HCT116 (cell line): ENCODE measurements at regions not wholly inside any gene's neighbourhood (a gene's known extent, or its start where the extent isn't known, plus 50 kb on each side); places are given as distances from the start of the nearest gene placed in this dataset.

Experiments used
- ATAC-seq: fragments of 200-7000 bp; cut with Tn5 transposase; 2 replicates; pipeline ENCODE4 v1.9.1; 2020; ENCODE audit warnings: mild to moderate bottlenecking, moderate library complexity
- BruUV-seq: library from RNA; stranded (reverse); fragments of 400-500 nt; replicated peaks from 2 replicates; lab custom pipeline; 2021; lab: Mats Ljungman, UMichigan
- CTCF ChIA-PET: fragments of 300-600 bp; sonication (Branson Sonifier 250); formaldehyde crosslinking; loops from one replicate; lab custom pipeline; 2021; ENCODE audit warnings: antibody characterized with exemption; lab: Charles Lee
- POLR2A ChIA-PET: fragments of 300-600, 350-600 bp; sonication (Branson Sonifier 250); formaldehyde crosslinking; loops from one replicate; lab custom pipeline; 2021; ENCODE audit warnings: antibody characterized with exemption; lab: Charles Lee
- RAD21 ChIA-PET, 2 experiments: fragments of 300-600 bp; sonication (Branson Sonifier 250); formaldehyde crosslinking; loops; one replicate each; lab custom pipeline; 2023; ENCODE audit warnings: low total read pairs in 2 of 2; ENCODE audit not compliant: uncharacterized antibody in 2 of 2, unreplicated experiment in 2 of 2, low non-redundant PET in 1 of 2; lab: Charles Lee
- DNase-seq: peaks from one replicate; pipeline ENCODE4 v3.0.0-alpha.2; 2010; ENCODE audit warnings: low read depth, low spot score
- H2AFZ ChIP-seq: fragments of 200-600 bp; shearing (Covaris generic), sonication (generic); 2 replicates; pipeline ENCODE4 v1.6.1; 2017; ENCODE audit warnings: low read depth, mixed run types, mixed read lengths, antibody characterized with exemption, low read length; ENCODE audit not compliant: poor library complexity, severe bottlenecking
- H3K27ac ChIP-seq: 2 replicates; pipeline ENCODE4 v1.5.1; 2012; ENCODE audit warnings: low read depth, low read length
- H3K27me3 ChIP-seq: fragments of 200-600 bp; sonication (generic); 2 replicates; pipeline ENCODE4 v1.6.1; 2016; ENCODE audit warnings: mixed run types, low read length, mixed read lengths; ENCODE audit not compliant: insufficient read depth
- H3K36me3 ChIP-seq, 2 experiments: fragments of 200-500 bp in 1 of 2; fragments of 200-600 bp in 1 of 2; sonication (Bioruptor generic) in 1 of 2; sonication (generic) in 1 of 2; 2 replicates each; pipeline versions ENCODE4 v1.5.1 to v1.6.1; 2014 to 2016; ENCODE audit warnings: low read length in 2 of 2, inconsistent platforms in 1 of 2, mixed read lengths in 1 of 2, mixed run types in 1 of 2; ENCODE audit not compliant: insufficient read depth in 2 of 2, control insufficient read depth in 1 of 2
- H3K4me1 ChIP-seq, 2 experiments: fragments of 200-600 bp in 1 of 2; sonication (generic) in 1 of 2; 2 replicates each; pipeline versions ENCODE4 v1.5.1 to v1.6.1; 2012 to 2017; ENCODE audit warnings: low read length in 2 of 2, inconsistent platforms in 1 of 2, mild to moderate bottlenecking in 1 of 2, mixed read lengths in 1 of 2, mixed run types in 1 of 2, moderate library complexity in 1 of 2; ENCODE audit not compliant: insufficient read depth in 2 of 2, control insufficient read depth in 1 of 2
- H3K4me2 ChIP-seq: fragments of 200-600 bp; sonication (generic); 2 replicates; pipeline ENCODE4 v1.6.1; 2017; ENCODE audit warnings: mixed run types, low read length, mixed read lengths
- H3K4me3 ChIP-seq, 2 experiments: fragments of 200-600 bp in 1 of 2; sonication (generic) in 1 of 2; replicated peaks in 1 of 2; 2 replicates each; pipeline ENCODE4 v1.5.1; 2011 to 2016; ENCODE audit warnings: low read length in 2 of 2, control low read depth in 1 of 2, low read depth in 1 of 2, mild to moderate bottlenecking in 1 of 2, mixed read lengths in 1 of 2, mixed run types in 1 of 2
- H3K79me2 ChIP-seq: fragments of 200-600 bp; sonication (generic); 2 replicates; pipeline ENCODE4 v1.6.1; 2017; ENCODE audit warnings: mild to moderate bottlenecking, mixed run types, low read length, moderate library complexity, mixed read lengths; ENCODE audit not compliant: insufficient read depth
- H3K9ac ChIP-seq: fragments of 200-600 bp; sonication (generic); 2 replicates; pipeline ENCODE4 v1.6.1; 2016; ENCODE audit warnings: low read length, mixed read lengths
- H3K9me2 ChIP-seq: fragments of 200-600 bp; sonication (generic), shearing (Covaris generic); 2 replicates; pipeline ENCODE4 v1.6.1; 2017; ENCODE audit warnings: mixed run types, mild to moderate bottlenecking, moderate library complexity; ENCODE audit not compliant: insufficient read depth
- H3K9me3 ChIP-seq, 2 experiments: fragments of 200-500 bp in 1 of 2; fragments of 200-600 bp in 1 of 2; sonication (Bioruptor generic) in 1 of 2; sonication (generic) in 1 of 2; 2 replicates each; pipeline ENCODE4 v1.6.1; 2014 to 2017; ENCODE audit warnings: low read length in 2 of 2, mixed read lengths in 2 of 2, inconsistent platforms in 1 of 2, low read depth in 1 of 2, mild to moderate bottlenecking in 1 of 2, mixed run types in 1 of 2, moderate library complexity in 1 of 2; ENCODE audit not compliant: control insufficient read depth in 1 of 2, insufficient read depth in 1 of 2
- H4K20me1 ChIP-seq: fragments of 200-600 bp; sonication (generic), shearing (Covaris generic); 2 replicates; pipeline ENCODE4 v1.6.1; 2017; ENCODE audit warnings: mixed run types, mild to moderate bottlenecking, moderate library complexity; ENCODE audit not compliant: insufficient read depth
- ELF1 ChIP-seq: IDR thresholded peaks from 2 replicates; pipeline ENCODE4 v1.6.1; 2012; ENCODE audit warnings: low read depth, borderline replicate concordance
- EZH2 ChIP-seq: fragments of 200-600 bp; sonication (generic); IDR thresholded peaks from 2 replicates; pipeline ENCODE4 v1.6.1; 2017; ENCODE audit warnings: antibody characterized with exemption, mixed run types
- FOSL1 ChIP-seq: IDR thresholded peaks from 2 replicates; pipeline ENCODE4 v1.6.1; 2012; ENCODE audit warnings: low read depth
- POLR2AphosphoS5 ChIP-seq: IDR thresholded peaks from 2 replicates; pipeline ENCODE4 v1.6.1; 2011; ENCODE audit warnings: mild to moderate bottlenecking, low read depth, low read length, moderate library complexity
- RAD21 ChIP-seq: IDR thresholded peaks from 2 replicates; pipeline ENCODE4 v1.6.1; 2012; ENCODE audit warnings: low read depth, mild to moderate bottlenecking
- SIN3A ChIP-seq: IDR thresholded peaks from 2 replicates; pipeline ENCODE4 v1.6.1; 2012; ENCODE audit warnings: low read depth
- SP1 ChIP-seq: IDR thresholded peaks from 2 replicates; pipeline ENCODE4 v1.6.1; 2012; ENCODE audit warnings: low read depth
- TCF7L2 ChIP-seq: IDR thresholded peaks from 2 replicates; pipeline ENCODE4 v1.7.0; 2011; ENCODE audit warnings: borderline replicate concordance, inconsistent platforms; ENCODE audit not compliant: insufficient read depth, insufficient read length; ENCODE audit errors: extremely low read depth
- YY1 ChIP-seq: IDR thresholded peaks from 2 replicates; pipeline ENCODE4 v1.6.1; 2011; ENCODE audit warnings: low read length, low read depth, moderate library complexity, mild to moderate bottlenecking; ENCODE audit not compliant: insufficient replicate concordance; ENCODE audit errors: extremely low read depth
- intact Hi-C: fragments of 100-400 bp; cut with micrococcal nuclease; formaldehyde crosslinking; loops from 2 replicates; pipeline ENCODE4 v1.10.0; 2022
- TF ChIP-seq, protein P1 (sequence below): IDR thresholded peaks from 2 replicates; pipeline ENCODE4 v1.6.1; 2012

DNA sequence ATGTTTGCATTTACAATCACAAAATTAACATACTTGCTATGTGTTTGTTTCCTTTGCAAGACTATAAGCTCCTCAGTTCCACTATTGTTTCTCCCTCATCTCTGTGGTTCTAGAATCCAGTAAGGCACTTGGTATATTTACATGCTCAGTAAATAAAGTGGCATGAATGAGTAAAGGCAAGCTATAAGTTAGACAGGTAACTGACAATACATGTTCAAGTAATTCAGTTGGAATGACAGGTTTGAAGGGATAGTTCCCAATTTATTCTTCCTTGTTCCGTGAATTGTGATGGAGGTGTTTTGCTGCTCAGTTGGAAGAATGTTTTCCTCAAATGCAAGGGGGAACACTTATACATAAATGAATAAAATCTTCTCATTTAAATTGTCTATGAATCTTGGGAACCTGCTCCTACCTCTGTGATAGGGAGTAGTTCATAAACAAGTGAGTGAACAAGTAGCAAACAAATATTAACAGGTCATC, 54.1 kb upstream of the DHX15 start (continued):
- TF ChIP-seq SP1 = no peak

DNA sequence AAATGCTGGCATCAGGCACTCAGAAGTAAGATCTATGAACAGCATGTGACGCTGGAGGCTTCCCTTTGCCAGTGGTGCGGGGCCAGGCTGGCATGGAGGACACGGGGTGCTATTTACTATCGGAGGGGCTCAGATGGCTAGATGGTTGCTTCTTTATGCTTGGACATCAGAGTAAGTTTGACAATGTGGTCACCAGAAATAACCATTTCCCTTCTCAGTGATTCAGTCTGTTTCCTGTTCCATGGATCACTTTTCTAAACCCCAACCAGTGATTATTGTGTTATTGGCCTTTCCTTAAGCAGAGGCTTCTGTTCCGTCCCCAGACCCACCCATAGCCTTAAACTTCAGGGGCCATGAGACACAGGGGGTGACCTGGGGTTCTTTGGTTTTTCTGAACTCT, 55.4 kb upstream of the DHX15 start:
- intact Hi-C loops = no loop called here
- ATAC-seq (no peak), DNase-seq (no peak)
- Histone ChIP-seq H3K79me2 (no peaks in the 10 kb centered on the region), H3K27ac (no peak overlapping the region), H3K27me3 (no peaks in the 10 kb centered on the region), H3K9me3 (no peaks in the 10 kb centered on the region), H3K4me2 (no peak overlapping the region), H2AFZ (no peak overlapping the region), H3K4me3 (no peak overlapping the region), H3K9ac (no peak overlapping the region), H3K4me1 (peaks cover 7 to 13% of the 10 kb centered on the region in 2 experiments; a peak in 3 of 4 replicates), H4K20me1 (no peaks in the 10 kb centered on the region), H3K9me2 (no peaks in the 10 kb centered on the region), H3K36me3 (no peaks in the 10 kb centered on the region)
- RAD21 ChIA-PET = no interaction called here
- BruUV-seq = no TSS peak
- TF ChIP-seq EZH2 (no peak), FOSL1 (no peak), SIN3A (no peak), POLR2AphosphoS5 (no peak)
- POLR2A ChIA-PET = no interaction called here
- CTCF ChIA-PET = no interaction called here

DNA sequence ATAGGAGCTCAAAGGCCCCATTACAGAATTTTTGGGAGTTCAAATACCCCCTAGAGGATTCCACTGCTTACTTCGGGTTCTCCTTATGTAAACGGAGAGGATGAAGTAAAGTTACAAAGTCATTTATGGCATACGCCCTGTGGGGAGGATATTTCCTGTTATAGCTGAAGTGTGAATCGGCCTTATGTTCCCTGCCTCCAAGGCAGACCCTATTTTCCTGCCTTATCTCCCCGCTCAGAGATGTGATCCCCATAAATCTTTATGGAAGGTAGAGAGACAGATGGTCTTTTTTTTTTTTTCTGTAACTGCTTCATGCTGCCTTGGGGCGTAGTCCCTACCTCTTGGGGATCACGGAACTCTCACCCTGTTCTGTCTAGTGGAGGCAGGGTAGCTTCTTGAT, 56.0 kb upstream of the DHX15 start:
- Histone ChIP-seq H4K20me1 (no peaks in the 10 kb centered on the region), H3K36me3 (no peaks in the 10 kb centered on the region), H3K27ac (no peak overlapping the region), H3K79me2 (no peaks in the 10 kb centered on the region), H3K4me1 (peaks cover 7 to 13% of the 10 kb centered on the region in 2 experiments; a peak in 3 of 4 replicates), H3K9ac (no peak overlapping the region), H3K9me3 (no peaks in the 10 kb centered on the region), H3K4me3 (no peak overlapping the region), H3K9me2 (no peaks in the 10 kb centered on the region)
- CTCF ChIA-PET = no interaction called here
- BruUV-seq = no TSS peak
- RAD21 ChIA-PET = no interaction called here
- intact Hi-C loops = no loop called here
- ATAC-seq = no peak
- POLR2A ChIA-PET = no interaction called here
- no peak for DNase-seq
- TF ChIP-seq, protein P1, sequence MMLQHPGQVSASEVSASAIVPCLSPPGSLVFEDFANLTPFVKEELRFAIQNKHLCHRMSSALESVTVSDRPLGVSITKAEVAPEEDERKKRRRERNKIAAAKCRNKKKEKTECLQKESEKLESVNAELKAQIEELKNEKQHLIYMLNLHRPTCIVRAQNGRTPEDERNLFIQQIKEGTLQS = no peak
- no peak for TF ChIP-seq TCF7L2
- TF ChIP-seq RAD21 = no peak
- no peak for TF ChIP-seq ELF1
- no peak for TF ChIP-seq SIN3A
- TF ChIP-seq YY1 = no peak
- TF ChIP-seq, all 23 proteins: peak for 0
- Histone ChIP-seq H2AFZ (no peak overlapping the region), H3K27me3 (no peaks in the 10 kb centered on the region), H3K4me2 (no peak overlapping the region)
